ENCODE measurements at regions not wholly inside any gene's neighbourhood (a gene's known extent, or its start where the extent isn't known, plus 50 kb on each side); places are given as distances from the start of the nearest gene placed in this dataset.

DNA sequence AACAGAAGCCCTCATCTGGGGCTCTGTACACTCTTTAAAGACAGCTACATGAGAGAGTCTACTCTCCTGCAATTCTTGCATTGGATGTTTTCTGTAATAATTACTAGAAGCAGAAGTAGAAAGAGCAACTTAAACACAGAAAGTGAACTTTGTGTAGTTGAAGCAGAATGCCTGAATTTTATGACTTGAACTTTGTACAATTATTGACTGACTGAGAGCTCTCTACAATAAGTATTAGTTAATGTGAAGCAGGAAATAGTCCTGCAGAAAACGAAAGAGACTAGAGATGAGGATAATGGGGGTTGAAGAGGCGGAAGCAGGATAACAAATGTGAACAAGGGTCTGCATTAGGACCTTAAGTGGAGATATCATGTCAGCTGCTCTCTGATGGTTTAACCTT is 79.2 kb upstream of the STK39 start:
- TF ChIP-seq, protein P1, sequence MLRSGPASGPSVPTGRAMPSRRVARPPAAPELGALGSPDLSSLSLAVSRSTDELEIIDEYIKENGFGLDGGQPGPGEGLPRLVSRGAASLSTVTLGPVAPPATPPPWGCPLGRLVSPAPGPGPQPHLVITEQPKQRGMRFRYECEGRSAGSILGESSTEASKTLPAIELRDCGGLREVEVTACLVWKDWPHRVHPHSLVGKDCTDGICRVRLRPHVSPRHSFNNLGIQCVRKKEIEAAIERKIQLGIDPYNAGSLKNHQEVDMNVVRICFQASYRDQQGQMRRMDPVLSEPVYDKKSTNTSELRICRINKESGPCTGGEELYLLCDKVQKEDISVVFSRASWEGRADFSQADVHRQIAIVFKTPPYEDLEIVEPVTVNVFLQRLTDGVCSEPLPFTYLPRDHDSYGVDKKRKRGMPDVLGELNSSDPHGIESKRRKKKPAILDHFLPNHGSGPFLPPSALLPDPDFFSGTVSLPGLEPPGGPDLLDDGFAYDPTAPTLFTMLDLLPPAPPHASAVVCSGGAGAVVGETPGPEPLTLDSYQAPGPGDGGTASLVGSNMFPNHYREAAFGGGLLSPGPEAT (IDR thresholded peaks at IDR 0.05; ENCODE audit: low read depth) = no peak
- TF ChIP-seq, protein P2, sequence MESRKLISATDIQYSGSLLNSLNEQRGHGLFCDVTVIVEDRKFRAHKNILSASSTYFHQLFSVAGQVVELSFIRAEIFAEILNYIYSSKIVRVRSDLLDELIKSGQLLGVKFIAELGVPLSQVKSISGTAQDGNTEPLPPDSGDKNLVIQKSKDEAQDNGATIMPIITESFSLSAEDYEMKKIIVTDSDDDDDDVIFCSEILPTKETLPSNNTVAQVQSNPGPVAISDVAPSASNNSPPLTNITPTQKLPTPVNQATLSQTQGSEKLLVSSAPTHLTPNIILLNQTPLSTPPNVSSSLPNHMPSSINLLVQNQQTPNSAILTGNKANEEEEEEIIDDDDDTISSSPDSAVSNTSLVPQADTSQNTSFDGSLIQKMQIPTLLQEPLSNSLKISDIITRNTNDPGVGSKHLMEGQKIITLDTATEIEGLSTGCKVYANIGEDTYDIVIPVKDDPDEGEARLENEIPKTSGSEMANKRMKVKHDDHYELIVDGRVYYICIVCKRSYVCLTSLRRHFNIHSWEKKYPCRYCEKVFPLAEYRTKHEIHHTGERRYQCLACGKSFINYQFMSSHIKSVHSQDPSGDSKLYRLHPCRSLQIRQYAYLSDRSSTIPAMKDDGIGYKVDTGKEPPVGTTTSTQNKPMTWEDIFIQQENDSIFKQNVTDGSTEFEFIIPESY (IDR thresholded peaks at IDR 0.05) = no peak
- TF ChIP-seq, protein P3, sequence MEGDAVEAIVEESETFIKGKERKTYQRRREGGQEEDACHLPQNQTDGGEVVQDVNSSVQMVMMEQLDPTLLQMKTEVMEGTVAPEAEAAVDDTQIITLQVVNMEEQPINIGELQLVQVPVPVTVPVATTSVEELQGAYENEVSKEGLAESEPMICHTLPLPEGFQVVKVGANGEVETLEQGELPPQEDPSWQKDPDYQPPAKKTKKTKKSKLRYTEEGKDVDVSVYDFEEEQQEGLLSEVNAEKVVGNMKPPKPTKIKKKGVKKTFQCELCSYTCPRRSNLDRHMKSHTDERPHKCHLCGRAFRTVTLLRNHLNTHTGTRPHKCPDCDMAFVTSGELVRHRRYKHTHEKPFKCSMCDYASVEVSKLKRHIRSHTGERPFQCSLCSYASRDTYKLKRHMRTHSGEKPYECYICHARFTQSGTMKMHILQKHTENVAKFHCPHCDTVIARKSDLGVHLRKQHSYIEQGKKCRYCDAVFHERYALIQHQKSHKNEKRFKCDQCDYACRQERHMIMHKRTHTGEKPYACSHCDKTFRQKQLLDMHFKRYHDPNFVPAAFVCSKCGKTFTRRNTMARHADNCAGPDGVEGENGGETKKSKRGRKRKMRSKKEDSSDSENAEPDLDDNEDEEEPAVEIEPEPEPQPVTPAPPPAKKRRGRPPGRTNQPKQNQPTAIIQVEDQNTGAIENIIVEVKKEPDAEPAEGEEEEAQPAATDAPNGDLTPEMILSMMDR (IDR thresholded peaks at IDR 0.05 in 2 of 3, conservative IDR thresholded peaks at IDR 0.05 in 1 of 3; ENCODE audit: control insufficient read depth in 2 of 3, extremely low read depth in 1 of 3, insufficient read depth in 1 of 3, low read depth in 3 of 3, low read length in 3 of 3) = no peak
- TF ChIP-seq YY1 (IDR thresholded peaks at IDR 0.05; ENCODE audit: low read depth, low read length) (no peak), ETV6 (conservative IDR thresholded peaks at IDR 0.05 in 1 of 2, IDR thresholded peaks at IDR 0.05 in 1 of 2; ENCODE audit: borderline replicate concordance in 1 of 2, low read depth in 1 of 2) (no peak), ATF7 (IDR thresholded peaks at IDR 0.05; ENCODE audit: low read depth) (no peak), SPI1 (IDR thresholded peaks at IDR 0.05; ENCODE audit: borderline replicate concordance, insufficient read depth, low read depth, low read length) (no peak), TARDBP (IDR thresholded peaks at IDR 0.05; ENCODE audit: borderline replicate concordance) (no peak), TAF1 (IDR thresholded peaks at IDR 0.05; ENCODE audit: borderline replicate concordance, low read depth, low read length) (no peak), NR2C2 (IDR thresholded peaks at IDR 0.05; ENCODE audit: borderline replicate concordance, control insufficient read depth, insufficient read length, low read depth) (no peak)
